Fibroblast of mammary gland (primary cell): ENCODE measurements at regions not wholly inside any gene's neighbourhood (a gene's known extent, or its start where the extent isn't known, plus 50 kb on each side); places are given as distances from the start of the nearest gene placed in this dataset.
A peak's percentile ranks its signal among the peaks of the same experiment; 100 is the strongest.

Experiments
- DNase-seq: peaks from one replicate; pipeline ENCODE4 v3.0.0-alpha.2; 2010; ENCODE audit warnings: low read depth
- H3K4me3 ChIP-seq: 2 replicates; pipeline ENCODE4 v1.5.1; 2011; ENCODE audit warnings: low read depth, mild to moderate bottlenecking, low read length, moderate library complexity; ENCODE audit not compliant: control insufficient read depth
- TF ChIP-seq, protein P1 (sequence below): conservative IDR thresholded peaks from 2 replicates; pipeline ENCODE4 v1.5.1; 2011; ENCODE audit warnings: low read depth, low read length, inconsistent platforms; ENCODE audit not compliant: control insufficient read depth, insufficient read depth

DNA sequence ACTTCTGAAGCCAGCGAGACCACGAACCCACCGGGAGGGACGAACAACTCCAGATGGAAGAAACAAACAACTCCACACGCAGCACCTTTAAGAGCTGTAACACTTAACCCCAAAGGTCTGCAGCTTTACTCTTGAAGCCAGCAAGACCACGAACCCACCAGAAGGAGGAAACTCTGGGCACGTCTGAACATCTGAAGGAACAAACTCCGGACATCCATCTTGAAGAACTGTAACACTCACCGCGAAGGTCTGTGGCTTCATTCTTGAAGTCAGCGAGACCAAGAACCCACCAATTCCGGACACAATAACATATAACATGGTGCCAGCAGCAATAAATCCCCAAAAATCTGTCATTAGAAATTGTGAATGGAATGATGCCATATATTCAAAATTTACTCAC, 180.9 kb downstream of the TLE1 start:
- TF ChIP-seq, protein P1, sequence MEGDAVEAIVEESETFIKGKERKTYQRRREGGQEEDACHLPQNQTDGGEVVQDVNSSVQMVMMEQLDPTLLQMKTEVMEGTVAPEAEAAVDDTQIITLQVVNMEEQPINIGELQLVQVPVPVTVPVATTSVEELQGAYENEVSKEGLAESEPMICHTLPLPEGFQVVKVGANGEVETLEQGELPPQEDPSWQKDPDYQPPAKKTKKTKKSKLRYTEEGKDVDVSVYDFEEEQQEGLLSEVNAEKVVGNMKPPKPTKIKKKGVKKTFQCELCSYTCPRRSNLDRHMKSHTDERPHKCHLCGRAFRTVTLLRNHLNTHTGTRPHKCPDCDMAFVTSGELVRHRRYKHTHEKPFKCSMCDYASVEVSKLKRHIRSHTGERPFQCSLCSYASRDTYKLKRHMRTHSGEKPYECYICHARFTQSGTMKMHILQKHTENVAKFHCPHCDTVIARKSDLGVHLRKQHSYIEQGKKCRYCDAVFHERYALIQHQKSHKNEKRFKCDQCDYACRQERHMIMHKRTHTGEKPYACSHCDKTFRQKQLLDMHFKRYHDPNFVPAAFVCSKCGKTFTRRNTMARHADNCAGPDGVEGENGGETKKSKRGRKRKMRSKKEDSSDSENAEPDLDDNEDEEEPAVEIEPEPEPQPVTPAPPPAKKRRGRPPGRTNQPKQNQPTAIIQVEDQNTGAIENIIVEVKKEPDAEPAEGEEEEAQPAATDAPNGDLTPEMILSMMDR: no peak
- no peak for DNase-seq
- no peak overlapping the region for H3K4me3 ChIP-seq

DNA sequence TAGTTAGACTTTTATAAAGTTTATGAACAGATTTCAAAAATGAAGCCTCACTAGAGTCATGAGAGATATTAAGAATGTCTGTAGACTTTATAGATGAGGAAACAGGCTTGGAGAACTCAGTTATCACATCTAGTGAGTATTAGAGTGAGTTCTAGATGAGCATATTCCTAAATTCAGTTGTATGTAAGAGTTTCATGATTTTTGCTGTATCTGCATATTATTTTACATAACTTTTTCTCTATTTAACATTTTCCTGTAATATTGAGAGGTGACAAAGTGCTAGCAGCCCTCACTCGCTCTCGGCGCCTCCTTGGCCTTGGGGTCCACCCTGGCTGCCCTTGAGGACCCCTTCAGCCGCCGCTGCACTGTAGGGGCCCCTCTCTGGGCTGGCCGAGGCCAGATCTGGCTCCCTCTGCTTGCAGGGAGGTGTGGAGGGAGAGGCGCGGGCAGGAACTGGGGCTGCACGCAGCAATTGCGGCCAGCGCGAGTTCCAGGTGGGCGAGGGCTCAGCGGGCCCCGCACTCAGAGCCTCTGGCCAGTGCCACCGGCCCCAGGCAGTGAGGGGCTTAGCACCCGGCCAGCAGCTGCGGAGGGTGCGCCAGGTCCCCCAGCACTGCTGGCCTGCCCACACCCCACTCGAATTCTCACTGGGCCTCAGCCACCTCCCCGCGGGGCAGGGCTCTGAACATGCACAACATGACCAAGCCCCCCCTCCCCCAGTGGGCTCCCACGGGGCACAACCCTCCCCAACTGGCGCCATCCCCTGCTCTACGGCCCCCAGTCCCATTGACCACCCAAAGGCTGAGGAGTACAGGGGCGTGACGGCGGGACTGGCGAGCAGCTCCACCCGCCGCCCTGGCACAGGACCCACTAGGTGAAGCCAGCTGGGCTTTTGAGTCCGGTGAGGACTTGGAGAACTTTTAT, 182.1 kb downstream of the TLE1 start:
- TF ChIP-seq, protein P1: no peak
- no peak overlapping the region for H3K4me3 ChIP-seq
- DNase-seq: no peak

DNA sequence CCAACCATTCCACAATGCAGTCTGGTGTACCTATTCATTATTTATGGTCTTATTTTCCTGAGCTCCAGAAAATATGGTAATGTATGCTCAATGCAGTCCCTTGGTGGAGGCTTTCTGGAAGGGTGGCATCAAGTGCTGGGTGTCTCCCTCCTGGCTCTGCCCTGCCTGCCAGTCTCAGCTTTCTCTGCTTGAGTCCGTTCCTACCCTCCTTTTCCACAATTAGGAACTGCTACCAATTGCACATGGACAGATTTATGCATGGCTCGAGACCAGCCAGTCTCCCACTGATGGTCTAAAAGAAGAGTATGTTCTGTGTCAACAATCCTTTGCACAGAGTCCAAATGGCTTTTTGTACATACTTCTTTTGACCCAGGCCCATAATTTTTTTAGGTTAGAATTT, 189.8 kb downstream of the TLE1 start:
- TF ChIP-seq, protein P1: no peak
- no peak overlapping the region for H3K4me3 ChIP-seq

DNA sequence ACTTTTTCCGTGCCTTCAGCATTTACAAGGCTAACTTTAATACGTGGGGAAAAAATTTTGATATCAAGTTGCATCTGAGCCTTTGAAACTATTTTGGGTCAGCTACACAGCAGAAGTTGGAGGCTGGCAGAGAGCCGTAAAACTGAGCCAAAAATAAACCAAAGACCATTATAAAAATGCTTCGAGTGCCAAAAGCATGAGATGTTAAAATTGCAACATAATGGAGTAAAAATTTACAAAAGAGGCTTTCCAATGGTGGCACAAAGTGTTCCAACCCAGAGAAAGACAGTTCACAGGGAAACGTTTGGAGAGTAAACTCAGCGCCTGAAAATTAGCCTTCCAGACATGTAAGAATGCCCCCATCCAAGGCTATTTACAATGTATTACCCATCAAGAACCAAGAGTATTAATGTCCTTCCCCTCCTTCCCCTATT, 190.3 kb downstream of the TLE1 start:
- no peak overlapping the region for H3K4me3 ChIP-seq
- DNase-seq: peak; percentile 65
- TF ChIP-seq, protein P1: no peak

More for the DNA sequence above, 189.8 kb downstream of the TLE1 start:
- no peak for DNase-seq

DNA sequence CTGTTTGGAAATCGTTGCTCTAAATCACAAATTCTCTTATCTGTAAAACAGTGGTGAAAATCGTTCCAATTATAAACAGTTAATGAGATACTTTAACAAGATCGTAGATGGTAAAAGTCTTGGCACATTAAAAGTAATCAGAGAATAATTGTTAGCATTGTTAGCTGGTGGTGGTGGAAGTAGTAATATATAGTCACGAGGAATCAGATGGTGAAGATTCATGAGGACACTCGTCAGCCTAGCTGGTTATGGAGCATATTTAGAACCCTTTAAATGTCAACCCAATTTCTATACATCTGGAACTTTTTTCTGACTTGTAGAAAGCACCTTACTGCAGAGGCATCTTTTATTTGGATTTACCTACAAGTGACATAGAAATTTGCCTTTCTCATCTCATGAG, 190.8 kb downstream of the TLE1 start:
- no peak for DNase-seq
- TF ChIP-seq, protein P1: no peak
- no peak overlapping the region for H3K4me3 ChIP-seq

DNA sequence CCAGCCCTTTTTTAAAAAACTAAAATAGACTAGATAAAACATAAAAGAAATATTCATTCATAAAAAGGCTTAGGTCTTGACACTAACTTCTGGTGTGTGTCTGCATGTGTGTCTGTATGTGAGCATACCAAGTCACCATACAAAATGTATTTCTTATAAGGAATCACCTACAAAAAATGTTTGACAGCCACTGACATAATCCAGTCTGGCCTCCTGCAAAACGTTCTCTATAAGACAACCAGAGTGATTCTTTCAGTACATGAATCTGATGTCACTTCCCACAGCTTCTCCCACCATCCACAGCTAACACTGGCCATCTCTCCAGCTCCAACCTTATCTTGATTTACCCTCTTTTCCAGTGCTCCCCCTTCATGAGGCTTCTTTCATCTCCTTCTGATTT, 192.3 kb downstream of the TLE1 start:
- DNase-seq: peak; percentile 29
- TF ChIP-seq, protein P1: no peak
- H3K4me3 ChIP-seq: no peak overlapping the region
